Ovary (tissue), 7 donors: ENCODE measurements at regions not wholly inside any gene's neighbourhood (a gene's known extent, or its start where the extent isn't known, plus 50 kb on each side); places are given as distances from the start of the nearest gene placed in this dataset.

ENCODE experiments used
- DNase-seq, 5 donors: peaks; one replicate each; pipeline ENCODE4 v3.0.0-alpha.2; 2019 to 2020
- H3K27ac ChIP-seq, 2 donors: fragments of 200-600 bp; one replicate each; pipeline versions ENCODE4 v1.5.1 to v1.8.0; 2019 to 2022
- H3K27me3 ChIP-seq: fragments of 200-600 bp; one replicate; pipeline ENCODE4 v1.8.0; 2022
- H3K36me3 ChIP-seq: fragments of 200-600 bp; sonication (generic); one replicate; pipeline ENCODE4 v1.5.1; 2019
- H3K4me1 ChIP-seq: one replicate; pipeline ENCODE4 v1.8.1; 2013; ENCODE audit warnings: mild to moderate bottlenecking, moderate library complexity; ENCODE audit not compliant: insufficient read depth
- H3K4me3 ChIP-seq: fragments of 200-600 bp; sonication (generic); one replicate; pipeline ENCODE4 v1.5.1; 2017
- H3K9me3 ChIP-seq, 2 donors: fragments of 200-600 bp in 1 of 2; sonication (generic) in 1 of 2; one replicate each; pipeline versions ENCODE4 v1.5.1 to v1.8.1; 2013 to 2019; ENCODE audit warnings: mild to moderate bottlenecking in 1 of 2, moderate library complexity in 1 of 2
- EP300 ChIP-seq: sonication (generic); formaldehyde crosslinking; IDR thresholded peaks from one replicate; pipeline ENCODE4 v1.6.1; 2017; ENCODE audit warnings: antibody characterized with exemption
- POLR2A ChIP-seq: fragments of 450-650 bp; IDR thresholded peaks from one replicate; pipeline ENCODE4 v1.6.1; 2017; ENCODE audit warnings: antibody characterized with exemption, mild to moderate bottlenecking, moderate library complexity
- WGBS, 3 donors: extraction: QIAGEN DNeasy Blood & Tissue Kit in 1 of 3; methylation state at CpG; one replicate each; pipeline versions ENCODE4 v1.1.5 to v1.1.7; 2013 to 2017; 5-methylcytosine and 5-hydroxymethylcytosine counted together
- intact Hi-C, 4 donors: fragments of 100-400 bp; cut with DNase I; formaldehyde crosslinking; loops; one replicate each; pipeline versions ENCODE4 v1.11.0 to v1.15.1; 2022 to 2023
- TF ChIP-seq, protein P1 (sequence below), 3 donors: fragments of 450-650 bp in 2 of 3; fragments of 200-600 bp in 1 of 3; IDR thresholded peaks; one replicate each; pipeline versions ENCODE4 v1.5.1 to v1.8.0; 2016 to 2022; ENCODE audit warnings: antibody characterized with exemption in 3 of 3, mild to moderate bottlenecking in 1 of 3
- donor health status: DM: no; HTN: no; CAD: no; lungs with moderate emphysema.
- donor health status: DM: no; HTN: no; CAD: no.
- donor health status: Bipolar disorder and iron deficiency.
- donor health status: DM: no; HTN: no; CAD: no.
- donor health status: DM: yes; HTN: yes; CAD: no.

GRCh38 chr2:224160917-224161316 lies 121.8 kb upstream of the SERPINE2 start:
- no peaks in the 10 kb centered on the region for H3K36me3 ChIP-seq
- peak; percentile 35 to 79 (median 53) for DNase-seq
- H3K4me3 ChIP-seq, result no peak overlapping the region
- H3K4me1 ChIP-seq, result peaks cover 11% of the 10 kb centered on the region
- H3K27me3 ChIP-seq, result no peaks in the 10 kb centered on the region
- H3K27ac ChIP-seq, result no peak overlapping the region
- TF ChIP-seq, protein P1, sequence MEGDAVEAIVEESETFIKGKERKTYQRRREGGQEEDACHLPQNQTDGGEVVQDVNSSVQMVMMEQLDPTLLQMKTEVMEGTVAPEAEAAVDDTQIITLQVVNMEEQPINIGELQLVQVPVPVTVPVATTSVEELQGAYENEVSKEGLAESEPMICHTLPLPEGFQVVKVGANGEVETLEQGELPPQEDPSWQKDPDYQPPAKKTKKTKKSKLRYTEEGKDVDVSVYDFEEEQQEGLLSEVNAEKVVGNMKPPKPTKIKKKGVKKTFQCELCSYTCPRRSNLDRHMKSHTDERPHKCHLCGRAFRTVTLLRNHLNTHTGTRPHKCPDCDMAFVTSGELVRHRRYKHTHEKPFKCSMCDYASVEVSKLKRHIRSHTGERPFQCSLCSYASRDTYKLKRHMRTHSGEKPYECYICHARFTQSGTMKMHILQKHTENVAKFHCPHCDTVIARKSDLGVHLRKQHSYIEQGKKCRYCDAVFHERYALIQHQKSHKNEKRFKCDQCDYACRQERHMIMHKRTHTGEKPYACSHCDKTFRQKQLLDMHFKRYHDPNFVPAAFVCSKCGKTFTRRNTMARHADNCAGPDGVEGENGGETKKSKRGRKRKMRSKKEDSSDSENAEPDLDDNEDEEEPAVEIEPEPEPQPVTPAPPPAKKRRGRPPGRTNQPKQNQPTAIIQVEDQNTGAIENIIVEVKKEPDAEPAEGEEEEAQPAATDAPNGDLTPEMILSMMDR (IDR thresholded peaks at IDR 0.05), result no peak
- no peak for TF ChIP-seq EP300
- TF ChIP-seq POLR2A, result no peak
- 79 to 90% (median 88%) methylated on average over 1 of the region's 1 CpG for WGBS, 3 donors
- no peaks in the 10 kb centered on the region for H3K9me3 ChIP-seq
- intact Hi-C loops, result no loop called here

GRCh38 chr2:224159345-224159928 lies 120.4 kb upstream of the SERPINE2 start:
- 81 to 88% (median 82%) methylated on average over 3 of the region's 3 CpGs for whole genome bisulfite sequencing, 3 donors
- Histone ChIP-seq H3K27ac (no peak overlapping the region), H3K4me3 (no peak overlapping the region), H3K27me3 (no peaks in the 10 kb centered on the region), H3K9me3 (no peaks in the 10 kb centered on the region), H3K4me1 (peaks cover 11% of the 10 kb centered on the region), H3K36me3 (no peaks in the 10 kb centered on the region)
- TF ChIP-seq, protein P1 (IDR thresholded peaks at IDR 0.05), result no peak
- no peak for TF ChIP-seq POLR2A
- TF ChIP-seq EP300, result no peak
- intact Hi-C loops, result no loop called here
- no peak for DNase-seq

DNA sequence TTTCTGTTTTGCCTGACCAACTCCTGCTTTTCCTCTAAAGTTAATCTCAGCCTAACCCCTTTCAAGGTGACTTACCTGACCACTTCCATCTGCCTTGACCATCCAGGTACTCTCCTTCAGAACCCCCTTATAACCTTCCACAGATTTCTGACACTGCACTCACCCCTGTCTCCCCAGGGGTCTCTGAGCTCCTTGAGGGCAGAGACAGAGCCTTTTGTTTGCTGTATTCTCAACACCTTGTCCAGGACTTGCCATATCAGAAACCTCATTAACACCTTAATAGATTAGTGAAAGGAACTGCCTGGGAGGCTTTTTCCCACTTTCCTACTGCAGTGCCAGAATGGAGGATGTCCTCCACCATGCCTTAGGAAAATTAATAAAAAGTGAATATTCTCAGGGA lies 119.7 kb upstream of the SERPINE2 start:
- peaks cover 10% of the 10 kb centered on the region for H3K4me1 ChIP-seq
- H3K9me3 ChIP-seq, result no peaks in the 10 kb centered on the region
- no peak for DNase-seq
- TF ChIP-seq, protein P1 (IDR thresholded peaks at IDR 0.05), result no peak
- no peak for TF ChIP-seq EP300
- TF ChIP-seq POLR2A, result no peak
- H3K27ac ChIP-seq, result no peak overlapping the region
- H3K36me3 ChIP-seq, result no peaks in the 10 kb centered on the region
- intact Hi-C loops, result no loop called here
- no peaks in the 10 kb centered on the region for H3K27me3 ChIP-seq
- no peak overlapping the region for H3K4me3 ChIP-seq

- Histone ChIP-seq H3K9me3 (no peaks in the 10 kb centered on the region), H3K27ac (no peak overlapping the region), H3K36me3 (no peaks in the 10 kb centered on the region), H3K27me3 (no peaks in the 10 kb centered on the region), H3K4me3 (no peak overlapping the region), H3K4me1 (peaks cover 8% of the 10 kb centered on the region)
- 91 to 95% (median 94%) methylated on average over 4 of the region's 4 CpGs for WGBS, 3 donors
- intact Hi-C loops, result no loop called here
- TF ChIP-seq EP300 (no peak), POLR2A (no peak)
- TF ChIP-seq, protein P1 (IDR thresholded peaks at IDR 0.05), result no peak
- DNase-seq, result no peak
These were observed 119.0 kb upstream of the SERPINE2 start for GRCh38 chr2:224158061-224158460.
